K562 (cell line): ENCODE measurements at regions not wholly inside any gene's neighbourhood (a gene's known extent, or its start where the extent isn't known, plus 50 kb on each side); places are given as distances from the start of the nearest gene placed in this dataset.

Source experiments
- CEBPG ChIP-seq, 3 experiments: fragments of 200-800 bp in 1 of 3; sonication (Bioruptor generic) in 1 of 3; sonication (generic) in 1 of 3; formaldehyde crosslinking in 1 of 3; IDR thresholded peaks in 2 of 3; conservative IDR thresholded peaks in 1 of 3; 2 replicates each; pipeline versions ENCODE4 v1.6.1 to v1.8.0; 2016 to 2022; ENCODE audit warnings: missing compliant biosample characterization in 2 of 3, missing genetic modification characterization in 2 of 3, mild to moderate bottlenecking in 1 of 3, missing genetic modification reagents in 1 of 3
- CHCHD3 ChIP-seq: fragments of 250-450 bp; sonication (Bioruptor Pico); IDR thresholded peaks from 2 replicates; pipeline ENCODE4 v2.1.2; 2022; ENCODE audit warnings: mild to moderate bottlenecking
- ETV1 ChIP-seq: fragments of 450-650 bp; conservative IDR thresholded peaks from 2 replicates; pipeline ENCODE4 v1.6.1; 2016; ENCODE audit warnings: missing genetic modification characterization, control low read depth, low read depth, missing compliant biosample characterization
- MEIS2 ChIP-seq: fragments of 450-650 bp; IDR thresholded peaks from 2 replicates; pipeline ENCODE4 v1.6.1; 2014; ENCODE audit warnings: mild to moderate bottlenecking; ENCODE audit not compliant: partially characterized antibody
- MLLT1 ChIP-seq, 2 experiments: fragments of 450-650 bp; IDR thresholded peaks; 2 replicates each; pipeline ENCODE4 v1.6.1; 2016
- MTA3 ChIP-seq: fragments of 450-650 bp; formaldehyde crosslinking; IDR thresholded peaks from 2 replicates; pipeline ENCODE4 v1.6.1; 2017; ENCODE audit warnings: mild to moderate bottlenecking, borderline replicate concordance
- RAD21 ChIP-seq, 2 experiments: fragments of 250-450 bp in 1 of 2; fragments of 450-650 bp in 1 of 2; sonication (Bioruptor Pico) in 1 of 2; formaldehyde crosslinking in 1 of 2; IDR thresholded peaks in 1 of 2; conservative IDR thresholded peaks in 1 of 2; 2 replicates each; pipeline versions ENCODE4 v1.4.0 to v1.8.0; 2020 to 2022; ENCODE audit warnings: mild to moderate bottlenecking in 2 of 2, moderate library complexity in 1 of 2
- RBM34 ChIP-seq: fragments of 200-400 bp; formaldehyde crosslinking; IDR thresholded peaks from 2 replicates; pipeline ENCODE4 v1.6.1; 2018; ENCODE audit warnings: low read length, borderline replicate concordance; ENCODE audit not compliant: insufficient read depth
- RCOR1 ChIP-seq, 2 experiments: IDR thresholded peaks; 2 replicates each; pipeline ENCODE4 v1.6.1; 2012; ENCODE audit warnings: low read depth in 2 of 2, low read length in 2 of 2, borderline replicate concordance in 1 of 2, improper control_type of control experiment in 1 of 2
- SAP30 ChIP-seq: fragments of 200-600 bp; sonication (generic); IDR thresholded peaks from 2 replicates; pipeline ENCODE4 v1.6.1; 2012; ENCODE audit warnings: borderline replicate concordance, low read depth, mild to moderate bottlenecking, moderate library complexity, low read length, control low read depth, inconsistent platforms; ENCODE audit not compliant: insufficient read depth, poor library complexity, severe bottlenecking
- TEAD4 ChIP-seq, 2 experiments: sonication (generic) in 1 of 2; formaldehyde crosslinking in 1 of 2; IDR thresholded peaks; 2 replicates each; pipeline versions ENCODE4 v1.6.1 to v1.8.0; 2012 to 2022; ENCODE audit warnings: borderline replicate concordance in 1 of 2, inconsistent platforms in 1 of 2, low read length in 1 of 2, mild to moderate bottlenecking in 1 of 2, missing genetic modification reagents in 1 of 2
- THRAP3 ChIP-seq: fragments of 450-650 bp; IDR thresholded peaks from 2 replicates; pipeline ENCODE4 v1.6.1; 2016; ENCODE audit warnings: mild to moderate bottlenecking, inconsistent platforms, borderline replicate concordance
- ZFPM2 ChIP-seq: fragments of 250-450 bp; sonication (Bioruptor Pico); IDR thresholded peaks from 2 replicates; pipeline ENCODE4 v1.5.1; 2022; ENCODE audit warnings: mild to moderate bottlenecking
- ZNF316 ChIP-seq: fragments of 450-650 bp; IDR thresholded peaks from 2 replicates; pipeline ENCODE4 v1.6.1; 2016
- ZNF354B ChIP-seq: fragments of 250-450 bp; sonication (Bioruptor Pico); IDR thresholded peaks from 2 replicates; pipeline ENCODE4 v1.4.0; 2020
- TF ChIP-seq, protein P1 (sequence below), 2 experiments: fragments of 450-650 bp; IDR thresholded peaks; 2 replicates each; pipeline ENCODE4 v1.6.1; 2018; ENCODE audit warnings: mild to moderate bottlenecking in 2 of 2, low read depth in 1 of 2; ENCODE audit not compliant: partially characterized antibody in 2 of 2
- TF ChIP-seq, protein P2 (sequence below): fragments of 450-650 bp; IDR thresholded peaks from 2 replicates; pipeline ENCODE4 v1.6.1; 2017; ENCODE audit warnings: antibody characterized with exemption, mild to moderate bottlenecking

DNA sequence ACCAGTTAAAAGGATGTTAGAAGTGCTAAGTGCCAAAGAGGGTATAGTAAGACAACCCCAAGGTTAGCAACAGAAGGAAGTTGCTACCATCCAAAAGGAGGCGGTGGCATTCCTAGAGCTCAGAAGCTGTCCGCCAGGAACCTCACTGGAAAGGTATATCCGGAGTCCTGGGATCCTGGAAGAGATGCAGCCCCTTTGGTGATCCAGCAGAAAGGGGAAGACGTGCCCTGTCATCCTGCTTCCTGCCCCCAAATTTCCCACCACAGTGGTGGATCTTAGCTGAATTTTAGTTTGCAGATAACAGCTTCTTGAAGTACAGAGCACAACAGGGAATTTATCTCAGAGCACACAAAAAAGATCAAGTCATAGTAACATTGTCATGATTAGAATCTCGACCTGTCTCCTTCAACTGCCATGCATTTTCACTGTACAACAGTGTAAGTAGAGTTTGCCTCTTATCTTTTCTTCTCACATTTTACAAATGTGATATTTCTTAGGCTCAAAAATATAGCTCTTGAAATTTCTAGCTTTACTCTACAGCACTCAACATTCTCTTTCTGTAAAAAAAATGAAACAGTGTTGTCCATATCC lies 526.3 kb downstream of the SOX5 start (continued):
- TF ChIP-seq ETV1 (tag) = no peak
- no peak for TF ChIP-seq RBM34
- 0 out of 4 replicates have a peak, but pooled peaks of 1 of the 2 experiments have one; percentile 4 for TF ChIP-seq RAD21 (CRISPR knock-in tag; conservative IDR thresholded peaks at IDR 0.05 in 1 of 2, IDR thresholded peaks at IDR 0.05 in 1 of 2)
- TF ChIP-seq THRAP3 = no peak
- TF ChIP-seq, protein P1, sequence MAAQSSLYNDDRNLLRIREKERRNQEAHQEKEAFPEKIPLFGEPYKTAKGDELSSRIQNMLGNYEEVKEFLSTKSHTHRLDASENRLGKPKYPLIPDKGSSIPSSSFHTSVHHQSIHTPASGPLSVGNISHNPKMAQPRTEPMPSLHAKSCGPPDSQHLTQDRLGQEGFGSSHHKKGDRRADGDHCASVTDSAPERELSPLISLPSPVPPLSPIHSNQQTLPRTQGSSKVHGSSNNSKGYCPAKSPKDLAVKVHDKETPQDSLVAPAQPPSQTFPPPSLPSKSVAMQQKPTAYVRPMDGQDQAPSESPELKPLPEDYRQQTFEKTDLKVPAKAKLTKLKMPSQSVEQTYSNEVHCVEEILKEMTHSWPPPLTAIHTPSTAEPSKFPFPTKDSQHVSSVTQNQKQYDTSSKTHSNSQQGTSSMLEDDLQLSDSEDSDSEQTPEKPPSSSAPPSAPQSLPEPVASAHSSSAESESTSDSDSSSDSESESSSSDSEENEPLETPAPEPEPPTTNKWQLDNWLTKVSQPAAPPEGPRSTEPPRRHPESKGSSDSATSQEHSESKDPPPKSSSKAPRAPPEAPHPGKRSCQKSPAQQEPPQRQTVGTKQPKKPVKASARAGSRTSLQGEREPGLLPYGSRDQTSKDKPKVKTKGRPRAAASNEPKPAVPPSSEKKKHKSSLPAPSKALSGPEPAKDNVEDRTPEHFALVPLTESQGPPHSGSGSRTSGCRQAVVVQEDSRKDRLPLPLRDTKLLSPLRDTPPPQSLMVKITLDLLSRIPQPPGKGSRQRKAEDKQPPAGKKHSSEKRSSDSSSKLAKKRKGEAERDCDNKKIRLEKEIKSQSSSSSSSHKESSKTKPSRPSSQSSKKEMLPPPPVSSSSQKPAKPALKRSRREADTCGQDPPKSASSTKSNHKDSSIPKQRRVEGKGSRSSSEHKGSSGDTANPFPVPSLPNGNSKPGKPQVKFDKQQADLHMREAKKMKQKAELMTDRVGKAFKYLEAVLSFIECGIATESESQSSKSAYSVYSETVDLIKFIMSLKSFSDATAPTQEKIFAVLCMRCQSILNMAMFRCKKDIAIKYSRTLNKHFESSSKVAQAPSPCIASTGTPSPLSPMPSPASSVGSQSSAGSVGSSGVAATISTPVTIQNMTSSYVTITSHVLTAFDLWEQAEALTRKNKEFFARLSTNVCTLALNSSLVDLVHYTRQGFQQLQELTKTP (IDR thresholded peaks at IDR 0.05; ENCODE audit: low read depth in 1 of 2, partially characterized antibody in 2 of 2) = no peak
- no peak for TF ChIP-seq CEBPG (CRISPR knock-in tag; IDR thresholded peaks at IDR 0.05)
- no peak for TF ChIP-seq CEBPG (tag; conservative IDR thresholded peaks at IDR 0.05 in 1 of 2, IDR thresholded peaks at IDR 0.05 in 1 of 2)
- TF ChIP-seq, protein P2, sequence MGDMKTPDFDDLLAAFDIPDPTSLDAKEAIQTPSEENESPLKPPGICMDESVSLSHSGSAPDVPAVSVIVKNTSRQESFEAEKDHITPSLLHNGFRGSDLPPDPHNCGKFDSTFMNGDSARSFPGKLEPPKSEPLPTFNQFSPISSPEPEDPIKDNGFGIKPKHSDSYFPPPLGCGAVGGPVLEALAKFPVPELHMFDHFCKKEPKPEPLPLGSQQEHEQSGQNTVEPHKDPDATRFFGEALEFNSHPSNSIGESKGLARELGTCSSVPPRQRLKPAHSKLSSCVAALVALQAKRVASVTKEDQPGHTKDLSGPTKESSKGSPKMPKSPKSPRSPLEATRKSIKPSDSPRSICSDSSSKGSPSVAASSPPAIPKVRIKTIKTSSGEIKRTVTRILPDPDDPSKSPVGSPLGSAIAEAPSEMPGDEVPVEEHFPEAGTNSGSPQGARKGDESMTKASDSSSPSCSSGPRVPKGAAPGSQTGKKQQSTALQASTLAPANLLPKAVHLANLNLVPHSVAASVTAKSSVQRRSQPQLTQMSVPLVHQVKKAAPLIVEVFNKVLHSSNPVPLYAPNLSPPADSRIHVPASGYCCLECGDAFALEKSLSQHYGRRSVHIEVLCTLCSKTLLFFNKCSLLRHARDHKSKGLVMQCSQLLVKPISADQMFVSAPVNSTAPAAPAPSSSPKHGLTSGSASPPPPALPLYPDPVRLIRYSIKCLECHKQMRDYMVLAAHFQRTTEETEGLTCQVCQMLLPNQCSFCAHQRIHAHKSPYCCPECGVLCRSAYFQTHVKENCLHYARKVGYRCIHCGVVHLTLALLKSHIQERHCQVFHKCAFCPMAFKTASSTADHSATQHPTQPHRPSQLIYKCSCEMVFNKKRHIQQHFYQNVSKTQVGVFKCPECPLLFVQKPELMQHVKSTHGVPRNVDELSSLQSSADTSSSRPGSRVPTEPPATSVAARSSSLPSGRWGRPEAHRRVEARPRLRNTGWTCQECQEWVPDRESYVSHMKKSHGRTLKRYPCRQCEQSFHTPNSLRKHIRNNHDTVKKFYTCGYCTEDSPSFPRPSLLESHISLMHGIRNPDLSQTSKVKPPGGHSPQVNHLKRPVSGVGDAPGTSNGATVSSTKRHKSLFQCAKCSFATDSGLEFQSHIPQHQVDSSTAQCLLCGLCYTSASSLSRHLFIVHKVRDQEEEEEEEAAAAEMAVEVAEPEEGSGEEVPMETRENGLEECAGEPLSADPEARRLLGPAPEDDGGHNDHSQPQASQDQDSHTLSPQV = no peak; the same call in 1 of the 2 replicates
- TF ChIP-seq CHCHD3 = no peak
- peak in 1 of 2 experiments; percentile 4; a peak in 1 of 4 replicates for TF ChIP-seq RCOR1 (IDR thresholded peaks at IDR 0.05; ENCODE audit: borderline replicate concordance in 1 of 2, low read depth in 2 of 2, low read length in 2 of 2)
- no peak for TF ChIP-seq MLLT1 (IDR thresholded peaks at IDR 0.05)
- TF ChIP-seq TEAD4 (IDR thresholded peaks at IDR 0.05; ENCODE audit: low read length) = peak; percentile 68
- TF ChIP-seq TEAD4 (CRISPR knock-in tag; IDR thresholded peaks at IDR 0.05; ENCODE audit: borderline replicate concordance) = no peak
- no peak for TF ChIP-seq SAP30
- peak; percentile 66 for TF ChIP-seq MEIS2
- no peak for TF ChIP-seq ZFPM2
- TF ChIP-seq ZNF316 = peak; percentile 65
- peak; percentile 57; the same call in 1 of the 2 replicates for TF ChIP-seq MTA3
- TF ChIP-seq ZNF354B (CRISPR knock-in tag) = no peak
